GM12874 (cell line): ENCODE measurements at regions not wholly inside any gene's neighbourhood (a gene's known extent, or its start where the extent isn't known, plus 50 kb on each side); places are given as distances from the start of the nearest gene placed in this dataset.

ENCODE experiments used
- CTCF ChIP-seq: IDR thresholded peaks from 2 replicates; pipeline ENCODE4 v1.5.1; 2011; ENCODE audit warnings: low read depth, mild to moderate bottlenecking, control low read depth, low read length, moderate library complexity; ENCODE audit not compliant: insufficient read depth

- TF ChIP-seq CTCF: no peak
Measured at GRCh38 chr15:88324741-88325065, 68.2 kb upstream of the NTRK3 start.

- no peak for TF ChIP-seq CTCF
Measured at GRCh38 chr15:88323976-88324740, 67.6 kb upstream of the NTRK3 start.

DNA sequence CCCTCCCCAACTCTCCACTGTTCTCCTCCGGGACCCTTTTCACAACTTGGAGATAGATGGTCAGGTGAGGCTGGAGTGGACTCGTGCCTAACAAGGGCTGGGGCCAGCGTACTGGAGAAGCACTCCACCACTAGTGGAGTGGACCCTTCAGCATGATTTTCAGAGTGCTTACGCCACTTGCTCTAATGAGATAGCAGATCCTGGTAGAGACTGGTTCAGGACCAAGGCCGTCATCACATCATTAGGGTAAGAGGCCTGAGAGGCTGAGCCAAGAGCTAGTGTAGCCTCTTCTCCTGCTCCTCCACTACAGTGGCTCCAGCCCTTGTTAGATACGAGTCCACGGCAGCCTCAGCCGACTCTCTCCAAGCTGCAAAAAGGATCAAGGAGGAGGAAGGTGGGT, 66.9 kb upstream of the NTRK3 start:
- no peak for TF ChIP-seq CTCF

DNA sequence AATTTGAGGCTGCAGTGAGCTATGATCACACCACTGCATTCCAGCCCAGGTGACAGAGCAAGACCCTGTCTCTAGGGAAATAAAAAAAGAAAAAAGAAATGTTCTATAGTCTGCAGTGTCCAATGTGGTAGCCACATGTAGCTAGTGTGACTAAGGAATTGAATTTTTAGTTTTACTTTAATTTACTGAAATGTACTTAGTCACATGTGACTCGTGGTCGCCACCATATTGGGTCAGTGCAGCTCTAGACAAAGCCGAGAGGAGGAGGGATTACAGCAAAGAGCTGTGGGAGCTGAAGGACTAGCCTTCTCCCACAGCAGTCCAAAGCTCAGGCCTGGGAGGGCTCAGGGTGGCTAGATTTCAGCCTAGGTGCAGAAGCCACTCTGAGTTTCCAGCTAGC, 65.9 kb upstream of the NTRK3 start:
- TF ChIP-seq CTCF: no peak

- no peak for TF ChIP-seq CTCF
Measured at GRCh38 chr15:88321271-88321670, 64.7 kb upstream of the NTRK3 start.

- no peak for TF ChIP-seq CTCF
Measured at GRCh38 chr15:88316586-88316985, 60.0 kb upstream of the NTRK3 start.

- TF ChIP-seq CTCF: no peak
Measured at GRCh38 chr15:88315221-88315878, 58.8 kb upstream of the NTRK3 start.
